Neuron (in vitro differentiated cells): ENCODE measurements at regions not wholly inside any gene's neighbourhood (a gene's known extent, or its start where the extent isn't known, plus 50 kb on each side); places are given as distances from the start of the nearest gene placed in this dataset.
"Not testable (repeated sequence)": the region's sequence is repeated elsewhere in the genome, so short reads cannot be mapped to it uniquely, and the experiment has no call there.

Experiments
- H2AFZ ChIP-seq: one replicate; pipeline ENCODE4 v1.6.1; 2013; ENCODE audit warnings: low read depth, mild to moderate bottlenecking, inconsistent platforms, low read length, moderate library complexity
- H3K27me3 ChIP-seq: one replicate; pipeline ENCODE4 v1.6.1; 2013; ENCODE audit warnings: low read length; ENCODE audit not compliant: insufficient read depth
- H3K36me3 ChIP-seq: one replicate; pipeline ENCODE4 v1.6.1; 2013; ENCODE audit warnings: low read length; ENCODE audit not compliant: insufficient read depth
- H3K4me1 ChIP-seq: one replicate; pipeline ENCODE4 v1.6.1; 2013; ENCODE audit warnings: low read length; ENCODE audit not compliant: insufficient read depth
- H3K4me3 ChIP-seq: 2 replicates; pipeline ENCODE4 v1.5.1; 2013; ENCODE audit warnings: mild to moderate bottlenecking, low read length, moderate library complexity
- H3K9me3 ChIP-seq: one replicate; pipeline ENCODE4 v1.6.1; 2013; ENCODE audit warnings: low read length

GRCh38 chr10:3665316-3665908 lies 119.6 kb downstream of the KLF6 start:
- Histone ChIP-seq H3K9me3 (no peaks in the 10 kb centered on the region), H3K27me3 (no peaks in the 10 kb centered on the region), H3K4me3 (no peak overlapping the region), H3K36me3 (no peaks in the 10 kb centered on the region), H2AFZ (no peak overlapping the region), H3K4me1 (no peaks in the 10 kb centered on the region)

GRCh38 chr10:3662775-3663174 lies 122.2 kb downstream of the KLF6 start:
- H3K27me3 ChIP-seq: no peaks in the 10 kb centered on the region
- no peak overlapping the region for H3K4me3 ChIP-seq
- H3K4me1 ChIP-seq: peaks cover 9% of the 10 kb centered on the region
- no peak overlapping the region for H2AFZ ChIP-seq
- H3K9me3 ChIP-seq: no peaks in the 10 kb centered on the region
- H3K36me3 ChIP-seq: no peaks in the 10 kb centered on the region

- H3K9me3 ChIP-seq: no peaks in the 10 kb centered on the region
- no peak overlapping the region for H3K4me3 ChIP-seq
- peaks cover 24% of the 10 kb centered on the region for H3K4me1 ChIP-seq
- H2AFZ ChIP-seq: no peak overlapping the region
- no peaks in the 10 kb centered on the region for H3K27me3 ChIP-seq
- no peaks in the 10 kb centered on the region for H3K36me3 ChIP-seq
These were observed 123.7 kb downstream of the KLF6 start for GRCh38 chr10:3661271-3661670.

- no peaks in the 10 kb centered on the region for H3K27me3 ChIP-seq
- no peaks in the 10 kb centered on the region for H3K36me3 ChIP-seq
- no peak overlapping the region for H2AFZ ChIP-seq
- peaks cover 29% of the 10 kb centered on the region for H3K4me1 ChIP-seq
- no peaks in the 10 kb centered on the region for H3K9me3 ChIP-seq
- H3K4me3 ChIP-seq: no peak overlapping the region
These were observed 124.3 kb downstream of the KLF6 start for GRCh38 chr10:3660753-3661152.

- Histone ChIP-seq H3K36me3 (no peaks in the 10 kb centered on the region), H3K9me3 (no peaks in the 10 kb centered on the region), H3K4me1 (peaks cover 33% of the 10 kb centered on the region), H2AFZ (no peak overlapping the region), H3K4me3 (no peak overlapping the region), H3K27me3 (no peaks in the 10 kb centered on the region)
These were observed 125.6 kb downstream of the KLF6 start for GRCh38 chr10:3659203-3659917.

- H3K27me3 ChIP-seq: no peaks in the 10 kb centered on the region
- H3K36me3 ChIP-seq: no peaks in the 10 kb centered on the region
- H3K9me3 ChIP-seq: no peaks in the 10 kb centered on the region
- no peak overlapping the region for H3K4me3 ChIP-seq
- H2AFZ ChIP-seq: no peak overlapping the region
- peaks cover 33% of the 10 kb centered on the region for H3K4me1 ChIP-seq
These were observed 126.2 kb downstream of the KLF6 start for GRCh38 chr10:3658766-3659165.

GRCh38 chr10:3656214-3656613 lies 128.8 kb downstream of the KLF6 start:
- H2AFZ ChIP-seq: no peak overlapping the region

DNA sequence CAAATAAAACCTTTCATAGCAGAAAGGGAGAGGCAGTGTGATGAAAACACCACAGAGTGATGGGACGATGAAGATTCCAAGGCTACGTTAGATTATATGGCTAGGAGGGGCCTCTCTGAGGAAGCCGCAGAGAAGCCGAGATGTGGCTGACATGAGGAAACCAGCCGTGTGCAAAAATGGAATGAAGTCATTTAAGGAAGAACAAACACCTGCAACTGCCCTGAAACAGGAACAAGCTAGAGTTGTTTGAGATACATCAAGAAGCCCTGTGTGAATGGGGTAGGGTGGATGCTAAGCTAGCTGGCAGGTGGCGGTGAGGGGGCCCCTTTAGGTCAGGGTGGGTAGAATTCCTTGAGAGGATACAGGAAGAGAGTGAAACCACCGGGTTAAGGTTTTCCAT lies 129.5 kb downstream of the KLF6 start:
- no peaks in the 10 kb centered on the region for H3K9me3 ChIP-seq
- peaks cover 33% of the 10 kb centered on the region for H3K4me1 ChIP-seq
- H3K4me3 ChIP-seq: no peak overlapping the region
- H2AFZ ChIP-seq: no peak overlapping the region
- no peaks in the 10 kb centered on the region for H3K27me3 ChIP-seq
- H3K36me3 ChIP-seq: no peaks in the 10 kb centered on the region

More at GRCh38 chr10:3656214-3656613, 128.8 kb downstream of the KLF6 start:
- no peaks in the 10 kb centered on the region for H3K9me3 ChIP-seq
- H3K4me1 ChIP-seq: peaks cover 33% of the 10 kb centered on the region
- H3K27me3 ChIP-seq: no peaks in the 10 kb centered on the region
- H3K4me3 ChIP-seq: no peak overlapping the region
- H3K36me3 ChIP-seq: no peaks in the 10 kb centered on the region

DNA sequence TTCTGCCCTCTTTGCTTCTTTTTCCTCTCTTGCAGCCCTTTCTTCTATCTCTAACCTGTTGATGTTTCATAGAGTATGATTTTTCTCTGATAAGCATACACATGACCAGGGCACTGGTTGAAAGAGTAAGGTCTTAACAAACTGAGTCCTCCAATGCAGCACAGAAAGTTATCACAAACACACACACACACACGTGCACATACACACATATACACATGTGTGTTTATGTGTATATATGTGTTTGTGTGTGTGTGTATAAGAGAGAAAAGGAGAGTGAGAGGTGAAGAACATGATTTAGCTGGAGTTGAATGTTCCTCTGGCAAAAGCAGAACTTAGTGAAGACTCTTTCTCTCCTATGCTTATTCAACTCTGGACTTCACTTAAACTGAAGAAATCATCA lies 130.0 kb downstream of the KLF6 start:
- H3K4me3 ChIP-seq: no peak overlapping the region
- H3K9me3 ChIP-seq: no peaks in the 10 kb centered on the region
- H3K4me1 ChIP-seq: peaks cover 33% of the 10 kb centered on the region
- no peaks in the 10 kb centered on the region for H3K27me3 ChIP-seq
- no peaks in the 10 kb centered on the region for H3K36me3 ChIP-seq
- no peak overlapping the region for H2AFZ ChIP-seq

DNA sequence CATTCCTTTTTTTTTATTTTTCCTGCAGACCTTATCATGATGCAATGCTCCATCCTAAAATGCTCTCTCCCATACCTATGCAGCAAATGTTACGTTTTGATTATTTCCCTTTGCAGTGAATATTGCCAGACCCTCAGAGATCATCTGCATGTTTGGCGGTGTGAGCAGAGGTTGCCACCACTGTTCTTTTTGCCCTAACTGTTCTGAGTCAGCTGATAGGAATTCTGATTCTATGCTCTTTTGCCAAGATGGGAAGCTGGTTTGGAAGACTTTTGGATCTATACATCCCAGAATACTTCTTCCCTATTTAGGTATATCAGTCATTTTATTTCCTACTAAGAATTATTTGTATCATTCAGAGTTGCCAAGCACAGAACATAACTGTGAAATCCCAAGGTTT lies 130.5 kb downstream of the KLF6 start:
- H3K4me3 ChIP-seq: no peak overlapping the region
- H2AFZ ChIP-seq: no peak overlapping the region
- H3K9me3 ChIP-seq: no peaks in the 10 kb centered on the region
- peaks cover 33% of the 10 kb centered on the region for H3K4me1 ChIP-seq
- H3K36me3 ChIP-seq: no peaks in the 10 kb centered on the region
- H3K27me3 ChIP-seq: no peaks in the 10 kb centered on the region

GRCh38 chr10:3653303-3653702 lies 131.7 kb downstream of the KLF6 start:
- H3K36me3 ChIP-seq, H3K4me3 ChIP-seq, H2AFZ ChIP-seq, H3K9me3 ChIP-seq, H3K27me3 ChIP-seq: not testable (repeated sequence)
- H3K4me1 ChIP-seq: peaks cover 29% of the 10 kb centered on the region

DNA sequence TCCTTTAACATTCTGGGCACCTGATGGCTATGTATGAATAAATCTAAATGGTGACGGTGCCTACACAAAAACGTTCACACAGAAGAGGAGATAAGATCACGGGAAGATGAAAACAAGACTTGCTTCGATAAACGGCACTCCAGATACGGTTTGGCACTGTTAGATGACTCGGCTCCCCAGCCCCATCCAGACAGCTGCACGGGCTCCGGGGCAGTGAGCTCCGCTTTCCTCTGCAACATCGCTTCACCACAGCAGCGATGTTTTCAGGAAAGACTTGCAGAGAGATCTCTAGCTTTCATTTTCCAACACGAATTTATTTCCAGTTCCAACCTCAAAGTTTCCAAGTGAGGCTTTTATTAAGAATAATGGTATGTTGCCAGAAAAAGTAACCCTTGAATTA lies 132.1 kb downstream of the KLF6 start:
- Histone ChIP-seq H3K4me3 (no peak overlapping the region), H2AFZ (no peak overlapping the region), H3K27me3 (no peaks in the 10 kb centered on the region), H3K36me3 (no peaks in the 10 kb centered on the region), H3K9me3 (no peaks in the 10 kb centered on the region), H3K4me1 (peaks cover 25% of the 10 kb centered on the region)

DNA sequence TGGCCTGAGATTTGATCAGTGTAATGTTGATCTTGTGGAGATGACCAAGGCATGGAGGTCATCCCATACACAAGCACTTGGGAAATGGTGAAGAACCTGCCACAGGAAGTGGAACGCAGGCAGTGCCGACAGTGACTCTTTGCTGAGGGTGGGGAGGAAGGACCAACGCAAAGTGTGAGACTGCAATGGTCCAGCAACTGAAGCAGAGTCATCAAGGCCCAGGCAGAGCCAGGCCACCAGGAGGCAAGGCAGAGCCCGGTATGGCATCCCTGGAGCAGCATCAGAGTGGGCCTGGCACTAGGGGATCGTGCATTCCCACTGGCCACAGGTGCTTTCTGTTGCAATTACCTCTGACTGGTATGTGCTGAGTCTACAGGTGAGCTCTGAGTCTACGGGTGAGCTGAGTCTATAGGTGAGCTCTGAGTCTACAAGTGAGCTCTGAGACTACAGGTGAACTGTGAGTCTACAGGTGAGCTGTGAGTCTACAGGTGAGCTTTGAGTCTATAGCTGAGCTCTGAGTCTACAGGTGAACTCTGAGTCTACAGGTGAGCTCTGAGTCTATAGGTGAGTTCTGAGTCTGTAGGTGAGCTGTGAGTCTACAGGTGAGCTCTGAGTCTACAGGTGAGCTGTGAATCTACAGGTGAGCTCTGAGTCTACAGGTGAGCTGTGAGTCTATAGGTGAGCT lies 132.9 kb downstream of the KLF6 start:
- no peak overlapping the region for H3K4me3 ChIP-seq
- no peaks in the 10 kb centered on the region for H3K9me3 ChIP-seq
- no peaks in the 10 kb centered on the region for H3K27me3 ChIP-seq
- peaks cover 18% of the 10 kb centered on the region for H3K4me1 ChIP-seq
- no peak overlapping the region for H2AFZ ChIP-seq
- H3K36me3 ChIP-seq: no peaks in the 10 kb centered on the region
